ENCODE measurements at regions not wholly inside any gene's neighbourhood (a gene's known extent, or its start where the extent isn't known, plus 50 kb on each side); places are given as distances from the start of the nearest gene placed in this dataset.

GRCh38 chr21:20343186-20343585, 655.0 kb upstream of the NCAM2 start:
- no peaks in the 10 kb centered on the region for H3K36me3 ChIP-seq
- intact Hi-C loops (cut with DNase I; ENCODE audit: low total_unique reads) (no loop called here), in situ Hi-C loops (cut with MboI; ENCODE audit: low pct_ligation_motif_present in 1 of 4, low pct_unique_long_range_greater_than_20kb in 1 of 4, low sequenced_read_pairs in 3 of 4) (no loop called here)
- no peaks in the 10 kb centered on the region for H3K27me3 ChIP-seq
- no peaks in the 10 kb centered on the region for H3K9me3 ChIP-seq
- H3K27ac ChIP-seq, result no peak overlapping the region
- no peak for TF ChIP-seq CTCF (IDR thresholded peaks at IDR 0.05)
- no peak for TF ChIP-seq POLR2AphosphoS5 (IDR thresholded peaks at IDR 0.05)
- no peak for TF ChIP-seq EP300 (IDR thresholded peaks at IDR 0.05; ENCODE audit: low read depth)
- no peak for TF ChIP-seq POLR2A (IDR thresholded peaks at IDR 0.05)
- no peak overlapping the region for H3K4me3 ChIP-seq
- no peaks in the 10 kb centered on the region for H3K4me1 ChIP-seq
- 85 to 88% methylated on average over 5 of the region's 5 CpGs for WGBS, 2 donors (ENCODE audit: low coverage in 1 of 2)
- DNase-seq, result no peak

- no peak for TF ChIP-seq CTCF (IDR thresholded peaks at IDR 0.05)
- TF ChIP-seq EP300 (IDR thresholded peaks at IDR 0.05; ENCODE audit: low read depth), result no peak
- TF ChIP-seq POLR2A (IDR thresholded peaks at IDR 0.05), result no peak
- no peak for TF ChIP-seq POLR2AphosphoS5 (IDR thresholded peaks at IDR 0.05)
- Histone ChIP-seq H3K27me3 (no peaks in the 10 kb centered on the region), H3K36me3 (no peaks in the 10 kb centered on the region), H3K4me3 (no peak overlapping the region), H3K27ac (no peak overlapping the region), H3K4me1 (no peaks in the 10 kb centered on the region), H3K9me3 (no peaks in the 10 kb centered on the region)
- intact Hi-C loops (cut with DNase I; ENCODE audit: low total_unique reads), result no loop called here
- in situ Hi-C loops (cut with MboI; ENCODE audit: low pct_ligation_motif_present in 1 of 4, low pct_unique_long_range_greater_than_20kb in 1 of 4, low sequenced_read_pairs in 3 of 4), result no loop called here
- WGBS, 2 donors (ENCODE audit: low coverage in 1 of 2), result 53 to 100% methylated on average over 1 to 4 of the region's 4 CpGs
- DNase-seq, result no peak
Observed at GRCh38 chr21:20351138-20351537, 647.1 kb upstream of the NCAM2 start.

GRCh38 chr21:20353351-20353750, 644.9 kb upstream of the NCAM2 start:
- 38 to 44% methylated on average over 2 of the region's 2 CpGs for WGBS, 2 donors (ENCODE audit: low coverage in 1 of 2)
- in situ Hi-C loops (cut with MboI; ENCODE audit: low pct_ligation_motif_present in 1 of 4, low pct_unique_long_range_greater_than_20kb in 1 of 4, low sequenced_read_pairs in 3 of 4), result no loop called here
- Histone ChIP-seq H3K27ac (no peak overlapping the region), H3K27me3 (no peaks in the 10 kb centered on the region), H3K36me3 (no peaks in the 10 kb centered on the region), H3K9me3 (no peaks in the 10 kb centered on the region), H3K4me1 (no peaks in the 10 kb centered on the region), H3K4me3 (no peak overlapping the region)
- DNase-seq, result no peak
- intact Hi-C loops (cut with DNase I; ENCODE audit: low total_unique reads), result no loop called here
- TF ChIP-seq CTCF (IDR thresholded peaks at IDR 0.05) (no peak), POLR2AphosphoS5 (IDR thresholded peaks at IDR 0.05) (no peak), POLR2A (IDR thresholded peaks at IDR 0.05) (no peak), EP300 (IDR thresholded peaks at IDR 0.05; ENCODE audit: low read depth) (no peak)

- Histone ChIP-seq H3K36me3 (no peaks in the 10 kb centered on the region), H3K27me3 (no peaks in the 10 kb centered on the region), H3K9me3 (no peaks in the 10 kb centered on the region), H3K4me3 (no peak overlapping the region), H3K27ac (no peak overlapping the region), H3K4me1 (no peaks in the 10 kb centered on the region)
- WGBS, 2 donors (ENCODE audit: low coverage in 1 of 2), result 19 to 23% methylated on average over 4 of the region's 4 CpGs
- no peak for DNase-seq
- in situ Hi-C loops (cut with MboI; ENCODE audit: low pct_ligation_motif_present in 1 of 4, low pct_unique_long_range_greater_than_20kb in 1 of 4, low sequenced_read_pairs in 3 of 4) (no loop called here), intact Hi-C loops (cut with DNase I; ENCODE audit: low total_unique reads) (no loop called here)
- no peak for TF ChIP-seq CTCF (IDR thresholded peaks at IDR 0.05)
- no peak for TF ChIP-seq POLR2A (IDR thresholded peaks at IDR 0.05)
- no peak for TF ChIP-seq POLR2AphosphoS5 (IDR thresholded peaks at IDR 0.05)
- no peak for TF ChIP-seq EP300 (IDR thresholded peaks at IDR 0.05; ENCODE audit: low read depth)
Observed at GRCh38 chr21:20373031-20373430, 625.2 kb upstream of the NCAM2 start.
